Fibroblast of mammary gland (primary cell): ENCODE measurements at regions not wholly inside any gene's neighbourhood (a gene's known extent, or its start where the extent isn't known, plus 50 kb on each side); places are given as distances from the start of the nearest gene placed in this dataset.

ENCODE experiments used
- DNase-seq: peaks from one replicate; pipeline ENCODE4 v3.0.0-alpha.2; 2010; ENCODE audit warnings: low read depth
- H3K4me3 ChIP-seq: 2 replicates; pipeline ENCODE4 v1.5.1; 2011; ENCODE audit warnings: low read depth, mild to moderate bottlenecking, low read length, moderate library complexity; ENCODE audit not compliant: control insufficient read depth
- TF ChIP-seq, protein P1 (sequence below): conservative IDR thresholded peaks from 2 replicates; pipeline ENCODE4 v1.5.1; 2011; ENCODE audit warnings: low read depth, low read length, inconsistent platforms; ENCODE audit not compliant: control insufficient read depth, insufficient read depth

- TF ChIP-seq, protein P1, sequence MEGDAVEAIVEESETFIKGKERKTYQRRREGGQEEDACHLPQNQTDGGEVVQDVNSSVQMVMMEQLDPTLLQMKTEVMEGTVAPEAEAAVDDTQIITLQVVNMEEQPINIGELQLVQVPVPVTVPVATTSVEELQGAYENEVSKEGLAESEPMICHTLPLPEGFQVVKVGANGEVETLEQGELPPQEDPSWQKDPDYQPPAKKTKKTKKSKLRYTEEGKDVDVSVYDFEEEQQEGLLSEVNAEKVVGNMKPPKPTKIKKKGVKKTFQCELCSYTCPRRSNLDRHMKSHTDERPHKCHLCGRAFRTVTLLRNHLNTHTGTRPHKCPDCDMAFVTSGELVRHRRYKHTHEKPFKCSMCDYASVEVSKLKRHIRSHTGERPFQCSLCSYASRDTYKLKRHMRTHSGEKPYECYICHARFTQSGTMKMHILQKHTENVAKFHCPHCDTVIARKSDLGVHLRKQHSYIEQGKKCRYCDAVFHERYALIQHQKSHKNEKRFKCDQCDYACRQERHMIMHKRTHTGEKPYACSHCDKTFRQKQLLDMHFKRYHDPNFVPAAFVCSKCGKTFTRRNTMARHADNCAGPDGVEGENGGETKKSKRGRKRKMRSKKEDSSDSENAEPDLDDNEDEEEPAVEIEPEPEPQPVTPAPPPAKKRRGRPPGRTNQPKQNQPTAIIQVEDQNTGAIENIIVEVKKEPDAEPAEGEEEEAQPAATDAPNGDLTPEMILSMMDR = no peak
- H3K4me3 ChIP-seq = no peak overlapping the region
- no peak for DNase-seq
These were observed 163.6 kb downstream of the SERPINI1 start for GRCh38 chr3:167899093-167899492.

GRCh38 chr3:167898091-167898490, 162.6 kb downstream of the SERPINI1 start:
- DNase-seq = no peak
- TF ChIP-seq, protein P1 = no peak
- H3K4me3 ChIP-seq = no peak overlapping the region

DNA sequence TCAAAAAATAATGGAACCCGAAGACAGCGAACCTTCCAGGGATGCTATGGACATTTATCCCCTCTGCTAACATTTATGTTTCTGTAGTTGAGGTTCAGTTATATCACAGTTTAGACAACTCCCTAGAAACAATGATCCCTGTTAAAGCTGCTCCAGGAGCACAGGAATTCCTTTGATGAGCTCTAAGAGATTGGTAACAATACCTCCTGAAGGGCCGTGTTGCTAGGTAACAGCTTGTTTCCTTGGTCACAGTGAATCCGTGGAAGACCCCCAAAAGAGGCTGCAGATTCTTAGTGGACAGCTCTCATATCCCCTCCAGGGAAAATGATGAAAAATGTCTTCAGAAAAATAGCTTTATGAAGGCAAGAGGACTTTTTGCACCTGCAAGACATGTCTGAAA, 160.2 kb downstream of the SERPINI1 start:
- H3K4me3 ChIP-seq = no peak overlapping the region
- DNase-seq = no peak

DNA sequence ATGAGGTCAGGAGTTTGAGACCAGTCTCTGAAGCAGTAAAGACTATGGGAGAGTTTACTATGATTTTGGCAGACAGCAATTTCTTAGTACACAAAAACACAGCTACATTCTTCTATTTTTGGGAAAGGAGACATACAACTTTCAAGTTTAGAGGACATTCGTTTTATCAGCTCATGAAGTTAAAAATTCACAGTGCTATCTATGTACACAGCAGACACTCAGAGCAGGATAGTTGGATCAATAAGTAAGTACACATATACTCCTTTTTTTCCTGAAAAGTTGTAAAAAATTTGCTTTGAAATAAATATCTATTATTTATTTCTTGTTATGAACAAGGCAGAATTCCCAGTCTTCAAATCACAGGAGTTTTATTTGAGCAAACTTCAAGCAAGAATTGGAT, 159.7 kb downstream of the SERPINI1 start:
- DNase-seq = no peak
- no peak overlapping the region for H3K4me3 ChIP-seq
- TF ChIP-seq, protein P1 = no peak

More for the DNA sequence above, 160.2 kb downstream of the SERPINI1 start:
- TF ChIP-seq, protein P1 = no peak

DNA sequence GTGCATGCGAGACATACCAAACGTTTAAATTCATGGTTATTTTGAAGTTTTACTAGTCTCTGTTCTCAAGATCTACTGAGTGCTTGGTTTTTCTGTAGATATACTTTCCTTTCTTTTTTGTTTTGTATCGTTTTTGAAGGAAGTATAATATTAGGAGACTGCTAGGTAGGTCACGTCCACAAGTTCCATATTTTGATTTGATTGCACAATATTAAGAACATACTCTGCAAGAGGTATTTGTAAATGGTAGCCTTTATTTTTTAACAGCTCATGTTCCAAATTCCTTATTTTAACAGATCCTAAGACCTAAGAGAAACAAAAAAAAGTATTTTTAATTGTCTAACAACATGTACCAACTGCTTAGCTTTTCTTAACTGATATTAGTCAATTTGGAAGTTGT, 156.7 kb downstream of the SERPINI1 start:
- TF ChIP-seq, protein P1 = no peak
- no peak for DNase-seq
- no peak overlapping the region for H3K4me3 ChIP-seq

DNA sequence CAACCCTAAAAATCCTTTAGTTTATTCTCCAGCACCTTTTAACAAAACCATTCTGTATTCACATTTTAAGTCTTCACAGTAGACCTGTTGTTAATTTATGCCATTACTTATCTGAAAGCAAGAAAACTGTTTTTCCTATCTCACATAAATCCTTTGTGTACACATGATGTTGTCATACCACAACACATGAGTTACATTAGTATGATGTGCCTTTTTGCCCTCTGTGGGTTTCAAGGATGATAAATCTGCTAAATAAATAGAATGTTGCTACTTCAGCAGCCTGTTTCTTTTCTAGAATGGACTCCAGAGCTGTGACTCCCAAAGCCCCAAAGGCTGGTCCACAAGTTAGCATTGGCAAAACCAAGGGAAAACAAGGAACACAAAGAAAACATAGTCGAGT, 151.6 kb downstream of the SERPINI1 start:
- TF ChIP-seq, protein P1 = no peak
- peak; percentile 76 for DNase-seq
- H3K4me3 ChIP-seq = no peak overlapping the region

GRCh38 chr3:167886690-167887089, 151.2 kb downstream of the SERPINI1 start:
- no peak for DNase-seq
- H3K4me3 ChIP-seq = no peak overlapping the region
- TF ChIP-seq, protein P1 = no peak
